HG02885 (cell line): ENCODE measurements at regions not wholly inside any gene's neighbourhood (a gene's known extent, or its start where the extent isn't known, plus 50 kb on each side); places are given as distances from the start of the nearest gene placed in this dataset.
"Not testable (repeated sequence)": the region's sequence is repeated elsewhere in the genome, so short reads cannot be mapped to it uniquely, and the experiment has no call there.

ENCODE experiments used
- ATAC-seq: cut with Tn5 transposase; IDR thresholded peaks from one replicate; pipeline ENCODE4 v1.9.1; 2021; ENCODE audit warnings: mild to moderate bottlenecking; ENCODE audit not compliant: unreplicated experiment, poor library complexity

DNA sequence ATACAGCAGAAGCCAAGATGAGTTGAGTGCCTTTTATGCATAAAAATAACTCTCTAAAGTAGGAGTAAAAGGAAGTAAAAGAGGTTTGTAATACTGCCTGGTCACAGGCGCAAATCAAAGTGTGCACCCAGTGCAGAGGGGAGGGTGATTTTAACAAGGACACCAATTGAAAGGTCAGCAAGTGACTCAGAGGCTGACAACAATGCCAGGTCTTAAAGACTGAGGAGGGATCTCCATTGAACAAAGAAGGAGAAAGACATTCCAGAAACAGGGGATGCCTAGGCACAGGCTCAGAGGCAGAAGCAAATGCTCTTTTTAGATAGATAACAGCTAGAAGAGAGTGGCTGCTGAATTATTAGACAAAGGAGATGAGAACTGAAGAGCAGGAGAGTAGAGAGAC is 297.4 kb upstream of the VCX start:
- ATAC-seq, result no peak

GRCh38 chrX:7542587-7543380 is 300.2 kb upstream of the VCX start:
- ATAC-seq, result no peak

DNA sequence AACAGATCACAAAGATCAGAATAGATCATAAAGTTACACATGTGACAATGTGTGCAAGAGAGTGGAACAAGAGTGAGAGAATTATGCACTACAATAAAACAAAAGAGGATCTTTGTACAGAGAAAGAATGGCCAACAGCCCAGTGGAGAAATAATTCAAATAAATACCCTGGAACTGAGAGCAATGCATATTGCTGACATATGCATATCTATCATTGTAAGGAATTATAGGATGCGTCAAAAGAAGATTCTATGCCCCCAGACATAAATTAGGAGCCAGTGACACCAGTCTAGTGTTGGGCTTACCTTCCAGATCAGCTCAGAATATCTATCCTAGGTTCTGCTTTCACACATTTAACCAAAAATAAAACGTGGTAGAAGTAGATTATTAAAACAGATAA is 320.1 kb upstream of the VCX start:
- no peak for ATAC-seq

DNA sequence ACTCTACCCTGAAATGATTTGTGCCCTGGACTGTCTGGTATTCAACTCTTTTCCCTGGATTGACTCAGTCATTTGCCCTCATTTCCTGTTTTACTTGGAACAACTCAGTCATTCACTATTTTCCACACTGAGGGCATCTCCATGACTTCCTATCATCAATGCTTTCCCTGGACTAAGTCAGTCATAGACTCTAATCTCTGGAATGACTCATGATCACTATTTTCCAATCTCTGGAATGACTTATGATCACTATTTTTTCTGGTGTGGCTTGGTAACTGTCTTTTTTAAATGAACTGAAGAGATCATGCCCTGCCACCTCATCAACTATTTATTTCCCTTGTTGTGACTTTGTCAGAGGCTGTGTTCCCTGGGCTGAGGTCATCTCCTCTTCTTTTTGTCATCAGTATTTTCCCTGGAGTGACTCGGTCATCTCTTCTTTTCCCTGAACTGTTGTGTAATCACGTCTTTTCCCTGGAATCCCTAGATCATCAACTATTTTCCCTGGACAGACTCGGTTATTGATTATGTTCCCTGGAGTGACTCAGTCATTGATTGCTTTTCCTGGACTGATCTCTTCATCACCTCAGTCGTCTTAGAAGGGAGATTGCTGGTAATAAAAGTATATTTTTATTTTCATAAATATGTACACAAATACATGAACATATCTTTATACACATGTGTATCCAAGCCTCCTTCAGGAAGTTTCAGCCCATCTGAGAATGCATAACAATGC is 327.1 kb upstream of the VCX start:
- no peak for ATAC-seq

DNA sequence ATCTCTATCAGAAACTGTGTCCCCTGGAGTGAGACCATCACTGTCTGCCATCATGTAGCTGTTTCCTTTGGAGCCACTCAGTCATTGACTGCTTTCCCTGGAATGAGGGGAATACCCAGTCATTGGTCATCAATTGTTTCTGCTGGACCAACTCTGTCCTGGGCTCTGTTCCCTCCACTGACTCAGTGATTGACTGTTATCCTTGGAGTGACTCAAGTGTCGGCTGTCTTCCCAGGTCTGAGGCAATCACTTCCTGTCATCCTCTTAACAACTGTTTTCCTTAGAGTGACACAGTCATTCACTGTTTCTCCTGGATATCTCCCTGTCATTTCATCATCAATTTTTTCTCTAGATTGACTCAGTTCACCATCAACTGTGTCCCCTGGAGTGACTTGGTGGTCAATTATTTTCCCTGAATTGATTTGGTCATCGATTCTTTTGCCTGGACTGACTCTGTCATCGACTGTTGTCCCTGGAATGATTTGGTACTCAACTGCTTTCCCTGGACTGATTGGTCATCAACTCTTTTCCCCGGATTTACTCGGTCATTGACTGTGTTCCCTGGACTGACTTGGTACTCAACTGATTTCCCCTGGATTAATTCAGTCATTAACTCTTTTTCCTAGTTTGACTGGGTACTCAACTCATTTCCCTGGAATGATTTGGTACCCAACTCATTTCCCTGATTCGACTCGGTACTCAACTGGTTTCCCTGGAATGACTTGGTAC is 327.9 kb upstream of the VCX start:
- ATAC-seq, result no peak

DNA sequence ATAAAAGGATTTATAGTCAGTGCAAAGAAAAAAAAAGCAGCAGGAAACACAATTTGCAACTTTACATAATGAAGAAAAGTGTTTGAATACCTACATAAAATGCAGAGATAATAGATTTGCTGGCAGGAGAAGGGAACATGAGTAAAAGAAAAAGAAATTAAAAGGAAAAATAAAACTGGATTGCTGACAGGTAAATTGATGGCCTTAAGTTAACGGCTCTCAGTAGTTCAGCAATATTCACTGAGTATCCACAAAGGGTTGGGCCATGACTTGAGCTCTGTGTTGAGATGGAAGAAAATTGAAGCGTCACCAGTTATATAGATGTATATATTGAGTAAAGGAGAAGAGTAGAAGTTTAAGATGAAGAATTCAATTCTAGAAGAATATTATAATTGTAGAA is 330.1 kb upstream of the VCX start:
- ATAC-seq, result no peak

GRCh38 chrX:7503251-7503650 is 339.7 kb upstream of the VCX start:
- no peak for ATAC-seq

GRCh38 chrX:7500386-7500785 is 342.6 kb upstream of the VCX start:
- ATAC-seq, result no peak

- ATAC-seq, result no peak
Observed at GRCh38 chrX:7486505-7486904, 338.6 kb upstream of the PUDP start.

- no peak for ATAC-seq
Observed at GRCh38 chrX:7485061-7485460, 337.1 kb upstream of the PUDP start.

GRCh38 chrX:7480721-7481120 is 332.8 kb upstream of the PUDP start:
- ATAC-seq, result no peak

GRCh38 chrX:7462110-7462509 is 314.2 kb upstream of the PUDP start:
- no peak for ATAC-seq

GRCh38 chrX:7461051-7461450 is 313.1 kb upstream of the PUDP start:
- ATAC-seq, result not testable (repeated sequence)

DNA sequence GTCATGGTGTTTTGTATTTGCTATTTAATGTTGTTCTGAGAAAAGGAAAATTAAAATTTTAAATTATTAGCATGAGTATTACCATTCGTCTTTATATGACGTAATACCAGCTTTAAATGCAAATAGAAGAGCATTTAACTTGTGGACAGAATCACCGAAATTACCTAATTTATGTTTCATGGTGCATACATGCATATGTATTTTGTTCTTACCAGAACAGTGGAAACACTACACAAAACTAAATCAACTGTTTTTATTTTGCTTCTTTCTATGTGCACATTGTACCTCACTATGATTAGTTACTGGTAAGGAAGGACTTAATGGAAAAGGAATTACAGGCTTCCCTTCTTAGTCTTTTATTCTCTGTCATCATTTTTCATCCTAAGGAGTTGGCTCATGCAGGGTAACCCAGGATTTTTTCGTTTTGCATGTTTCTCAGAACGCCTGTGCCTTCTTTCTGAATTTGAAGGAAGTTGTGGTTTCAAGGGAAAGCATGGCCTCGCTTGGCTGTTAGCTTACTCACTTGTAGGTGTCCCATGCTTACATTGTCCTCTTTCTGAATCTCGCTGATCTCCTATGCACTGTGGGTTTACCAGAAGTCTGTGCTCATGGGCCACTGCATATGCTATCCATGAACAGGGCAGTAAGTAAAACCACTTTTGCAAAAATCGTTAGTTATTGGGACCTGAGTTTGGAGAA is 300.0 kb upstream of the PUDP start:
- no peak for ATAC-seq

- ATAC-seq, result no peak
Observed at GRCh38 chrX:7446815-7447214, 298.9 kb upstream of the PUDP start.

GRCh38 chrX:7444967-7445366 is 297.0 kb upstream of the PUDP start:
- ATAC-seq, result peak; percentile 97

DNA sequence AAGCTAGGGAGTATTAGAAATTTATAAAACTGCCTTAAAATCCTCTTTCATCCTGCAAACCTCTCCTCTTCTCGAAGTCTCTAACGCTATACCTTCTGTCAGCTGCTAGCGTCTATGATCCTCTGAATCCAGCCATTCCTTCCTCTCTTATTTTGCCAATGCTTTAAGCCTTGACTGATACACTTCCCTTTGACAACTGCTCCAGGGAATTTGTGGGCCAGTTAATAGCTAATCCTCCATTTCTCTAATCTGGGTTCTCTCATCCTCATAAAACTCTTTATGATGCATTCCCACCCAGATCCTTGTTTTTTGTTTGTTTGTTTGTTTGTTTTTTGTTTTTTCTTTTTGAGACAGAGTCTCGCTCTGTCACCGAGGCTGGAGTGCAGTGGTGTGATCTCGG is 293.6 kb upstream of the PUDP start:
- no peak for ATAC-seq

- ATAC-seq, result no peak
Observed at GRCh38 chrX:7435822-7436221, 287.9 kb upstream of the PUDP start.

GRCh38 chrX:7432901-7433300 is 284.9 kb upstream of the PUDP start:
- ATAC-seq, result no peak

- ATAC-seq, result no peak
Observed at GRCh38 chrX:7420717-7421116, 272.8 kb upstream of the PUDP start.

DNA sequence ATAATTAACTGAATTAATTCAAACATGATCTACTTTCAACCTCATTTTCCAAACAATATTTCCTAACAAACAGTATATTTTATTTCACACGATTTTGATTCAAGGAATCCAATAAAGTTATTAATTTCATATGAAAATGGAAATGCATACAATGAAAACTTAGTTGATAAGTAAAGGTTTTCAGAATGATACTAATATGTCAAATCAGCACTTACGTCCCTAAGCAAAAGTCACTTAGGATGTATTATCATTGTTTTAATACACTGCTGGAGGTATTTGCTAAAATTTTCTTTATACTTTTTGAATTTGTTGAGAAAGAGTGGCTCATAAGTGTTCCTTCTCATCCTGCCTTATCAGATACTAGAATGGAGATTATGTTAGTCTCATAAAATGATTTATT is 266.8 kb upstream of the PUDP start:
- ATAC-seq, result no peak
